H1 (cell line): ENCODE measurements at regions not wholly inside any gene's neighbourhood (a gene's known extent, or its start where the extent isn't known, plus 50 kb on each side); places are given as distances from the start of the nearest gene placed in this dataset.

Experiments
- ATF3 ChIP-seq: IDR thresholded peaks from 2 replicates; pipeline ENCODE4 v1.6.1; 2011; ENCODE audit warnings: low read depth, mild to moderate bottlenecking, low read length; ENCODE audit not compliant: insufficient read depth
- CTCF ChIP-seq, 3 experiments: IDR thresholded peaks; 1 replicate in 2 of 3; 2 replicates in 1 of 3; pipeline versions ENCODE4 v1.5.1 to v1.6.1; 2011; ENCODE audit warnings: low read length in 3 of 3, mild to moderate bottlenecking in 3 of 3, inconsistent platforms in 2 of 3, low read depth in 1 of 3, moderate library complexity in 1 of 3; ENCODE audit not compliant: insufficient read depth in 1 of 3; ENCODE audit errors: control extremely low read depth in 1 of 3
- EZH2 ChIP-seq: fragments of 200-600 bp; sonication (generic); IDR thresholded peaks from 2 replicates; pipeline ENCODE4 v1.7.1; 2012; ENCODE audit warnings: low read depth, mild to moderate bottlenecking, moderate library complexity, low read length, inconsistent platforms; ENCODE audit not compliant: severe bottlenecking
- JUND ChIP-seq: IDR thresholded peaks from 2 replicates; pipeline ENCODE4 v1.6.1; 2011; ENCODE audit warnings: mild to moderate bottlenecking, improper control_type of control experiment, low read length
- MAX ChIP-seq: IDR thresholded peaks from 2 replicates; pipeline ENCODE4 v1.6.1; 2012; ENCODE audit warnings: inconsistent platforms
- POLR2A ChIP-seq, 2 experiments: IDR thresholded peaks; 1 replicate in 1 of 2; 2 replicates in 1 of 2; pipeline ENCODE4 v1.6.1; 2011; ENCODE audit warnings: low read depth in 2 of 2, low read length in 2 of 2, mild to moderate bottlenecking in 2 of 2; ENCODE audit errors: control extremely low read depth in 1 of 2
- POLR2AphosphoS5 ChIP-seq: IDR thresholded peaks from 2 replicates; pipeline ENCODE4 v1.6.1; 2011; ENCODE audit warnings: low read depth, low read length
- TAF1 ChIP-seq: IDR thresholded peaks from 2 replicates; pipeline ENCODE4 v1.6.1; 2011; ENCODE audit warnings: mild to moderate bottlenecking, low read depth, low read length
- TBP ChIP-seq: IDR thresholded peaks from 2 replicates; pipeline ENCODE4 v1.6.1; 2011; ENCODE audit warnings: low read depth, low read length, improper control_type of control experiment
- ZNF274 ChIP-seq: IDR thresholded peaks from 2 replicates; pipeline ENCODE4 v1.7.0; 2012; ENCODE audit warnings: low read length, borderline replicate concordance; ENCODE audit errors: extremely low read depth
- TF ChIP-seq, protein P1 (sequence below): IDR thresholded peaks from 2 replicates; pipeline ENCODE4 v1.6.1; 2012; ENCODE audit warnings: low read length, inconsistent platforms

GRCh38 chr20:24877652-24878051 lies 71.4 kb upstream of the CST7 start:
- TF ChIP-seq MAX (no peak), TAF1 (no peak), TBP (no peak), CTCF (IDR thresholded peaks at IDR 0.05; ENCODE audit: control extremely low read depth in 1 of 3, insufficient read depth in 1 of 3, low read depth in 1 of 3, low read length in 3 of 3) (no peak), ZNF274 (no peak), EZH2 (no peak), ATF3 (no peak), POLR2A (IDR thresholded peaks at IDR 0.05; ENCODE audit: control extremely low read depth in 1 of 2, low read depth in 2 of 2, low read length in 2 of 2) (no peak), JUND (no peak), POLR2AphosphoS5 (no peak)
- TF ChIP-seq, protein P1, sequence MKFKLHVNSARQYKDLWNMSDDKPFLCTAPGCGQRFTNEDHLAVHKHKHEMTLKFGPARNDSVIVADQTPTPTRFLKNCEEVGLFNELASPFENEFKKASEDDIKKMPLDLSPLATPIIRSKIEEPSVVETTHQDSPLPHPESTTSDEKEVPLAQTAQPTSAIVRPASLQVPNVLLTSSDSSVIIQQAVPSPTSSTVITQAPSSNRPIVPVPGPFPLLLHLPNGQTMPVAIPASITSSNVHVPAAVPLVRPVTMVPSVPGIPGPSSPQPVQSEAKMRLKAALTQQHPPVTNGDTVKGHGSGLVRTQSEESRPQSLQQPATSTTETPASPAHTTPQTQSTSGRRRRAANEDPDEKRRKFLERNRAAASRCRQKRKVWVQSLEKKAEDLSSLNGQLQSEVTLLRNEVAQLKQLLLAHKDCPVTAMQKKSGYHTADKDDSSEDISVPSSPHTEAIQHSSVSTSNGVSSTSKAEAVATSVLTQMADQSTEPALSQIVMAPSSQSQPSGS: no peak
